GM12873 (cell line): ENCODE measurements at regions not wholly inside any gene's neighbourhood (a gene's known extent, or its start where the extent isn't known, plus 50 kb on each side); places are given as distances from the start of the nearest gene placed in this dataset.

Experiments used
- TF ChIP-seq, protein P1 (sequence below): IDR thresholded peaks from 2 replicates; pipeline ENCODE4 v1.5.1; 2012; ENCODE audit warnings: low read depth, mild to moderate bottlenecking, moderate library complexity, low read length, control low read depth; ENCODE audit not compliant: insufficient read depth; ENCODE audit errors: missing control alignments

GRCh38 chrX:45437186-45437585 is 236.5 kb upstream of the DIPK2B start:
- TF ChIP-seq, protein P1, sequence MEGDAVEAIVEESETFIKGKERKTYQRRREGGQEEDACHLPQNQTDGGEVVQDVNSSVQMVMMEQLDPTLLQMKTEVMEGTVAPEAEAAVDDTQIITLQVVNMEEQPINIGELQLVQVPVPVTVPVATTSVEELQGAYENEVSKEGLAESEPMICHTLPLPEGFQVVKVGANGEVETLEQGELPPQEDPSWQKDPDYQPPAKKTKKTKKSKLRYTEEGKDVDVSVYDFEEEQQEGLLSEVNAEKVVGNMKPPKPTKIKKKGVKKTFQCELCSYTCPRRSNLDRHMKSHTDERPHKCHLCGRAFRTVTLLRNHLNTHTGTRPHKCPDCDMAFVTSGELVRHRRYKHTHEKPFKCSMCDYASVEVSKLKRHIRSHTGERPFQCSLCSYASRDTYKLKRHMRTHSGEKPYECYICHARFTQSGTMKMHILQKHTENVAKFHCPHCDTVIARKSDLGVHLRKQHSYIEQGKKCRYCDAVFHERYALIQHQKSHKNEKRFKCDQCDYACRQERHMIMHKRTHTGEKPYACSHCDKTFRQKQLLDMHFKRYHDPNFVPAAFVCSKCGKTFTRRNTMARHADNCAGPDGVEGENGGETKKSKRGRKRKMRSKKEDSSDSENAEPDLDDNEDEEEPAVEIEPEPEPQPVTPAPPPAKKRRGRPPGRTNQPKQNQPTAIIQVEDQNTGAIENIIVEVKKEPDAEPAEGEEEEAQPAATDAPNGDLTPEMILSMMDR = no peak

DNA sequence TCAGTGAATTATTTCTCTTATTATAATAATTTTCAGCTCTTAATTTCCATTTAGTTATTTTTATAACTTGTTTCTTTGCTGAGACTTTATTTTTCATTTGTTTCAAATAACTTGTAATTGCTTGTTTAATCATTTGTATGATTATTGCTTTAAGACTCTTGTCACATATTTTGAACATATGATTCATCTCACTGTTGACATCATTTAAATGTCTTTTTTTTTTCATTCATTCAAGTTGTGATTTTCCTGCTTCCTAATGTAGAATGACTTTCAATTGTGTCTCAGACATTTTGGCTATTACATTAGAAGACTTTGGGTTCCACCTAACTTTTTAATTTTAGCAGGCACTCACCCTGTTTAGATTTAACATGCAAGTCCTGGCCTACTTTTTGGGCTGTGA is 234.8 kb upstream of the DIPK2B start:
- TF ChIP-seq, protein P1 = no peak

DNA sequence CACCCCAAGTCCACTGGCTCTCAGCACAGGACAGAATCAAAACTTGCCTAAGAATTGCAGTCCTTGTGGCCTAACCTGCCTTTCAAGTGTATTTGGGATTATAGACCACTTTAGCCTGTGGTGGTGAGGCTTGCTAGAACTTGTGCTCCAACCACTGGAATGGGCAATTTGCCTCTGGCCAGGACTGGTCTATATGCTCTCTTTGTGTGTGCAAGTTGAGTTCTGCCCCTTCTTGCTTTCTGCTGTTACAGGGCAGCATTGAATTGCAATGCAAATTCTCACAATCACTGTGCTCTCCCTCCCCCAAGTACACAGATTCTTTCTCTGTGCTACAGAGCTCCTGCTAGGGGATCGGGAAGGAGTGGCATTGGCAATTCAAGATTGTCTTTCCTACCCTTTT is 233.6 kb upstream of the DIPK2B start:
- TF ChIP-seq, protein P1 = no peak

DNA sequence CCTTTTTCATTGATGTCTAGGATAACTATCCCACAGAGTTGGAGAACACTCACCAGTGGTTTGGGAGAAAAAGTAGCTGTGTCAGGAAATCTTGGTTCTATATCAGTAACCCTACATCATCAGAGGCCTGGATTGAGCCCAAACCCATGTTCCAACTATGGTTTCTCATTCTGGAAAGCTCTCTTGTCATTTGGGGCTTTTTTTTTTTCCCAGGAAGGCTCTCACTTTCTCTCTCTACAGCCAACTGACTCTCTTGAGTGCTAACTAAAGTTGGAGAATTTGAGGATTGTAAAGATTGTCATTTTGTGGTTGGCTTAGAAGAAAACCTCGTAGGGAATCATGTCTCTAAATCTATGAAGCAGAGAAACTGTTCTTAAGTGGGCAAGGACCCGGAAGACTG is 228.2 kb upstream of the DIPK2B start:
- TF ChIP-seq, protein P1 = no peak

- TF ChIP-seq, protein P1 = no peak
These were observed 223.7 kb upstream of the DIPK2B start for GRCh38 chrX:45424326-45424725.

GRCh38 chrX:45422216-45422925 is 221.7 kb upstream of the DIPK2B start:
- TF ChIP-seq, protein P1 = no peak

DNA sequence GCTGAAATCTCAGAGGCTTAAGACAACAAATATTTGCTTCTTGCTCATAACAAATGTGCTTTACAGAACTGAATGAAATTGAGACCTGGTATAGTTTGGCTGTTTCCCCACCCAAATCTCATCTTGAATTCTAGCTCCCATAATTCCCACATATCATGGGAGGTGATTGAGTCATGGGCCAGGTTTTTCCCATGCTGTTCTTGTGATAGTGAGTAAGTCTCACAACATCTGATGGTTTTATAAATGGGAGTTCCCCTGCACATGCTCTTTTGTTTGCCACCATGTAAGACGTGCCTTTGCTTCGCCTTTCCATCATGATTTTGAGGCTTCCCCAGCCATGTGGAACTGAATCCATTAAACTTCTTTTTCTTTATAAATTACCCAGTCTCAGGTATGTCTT is 221.1 kb upstream of the DIPK2B start:
- TF ChIP-seq, protein P1 = no peak
